ENCODE measurements at regions not wholly inside any gene's neighbourhood (a gene's known extent, or its start where the extent isn't known, plus 50 kb on each side); places are given as distances from the start of the nearest gene placed in this dataset.

DNA sequence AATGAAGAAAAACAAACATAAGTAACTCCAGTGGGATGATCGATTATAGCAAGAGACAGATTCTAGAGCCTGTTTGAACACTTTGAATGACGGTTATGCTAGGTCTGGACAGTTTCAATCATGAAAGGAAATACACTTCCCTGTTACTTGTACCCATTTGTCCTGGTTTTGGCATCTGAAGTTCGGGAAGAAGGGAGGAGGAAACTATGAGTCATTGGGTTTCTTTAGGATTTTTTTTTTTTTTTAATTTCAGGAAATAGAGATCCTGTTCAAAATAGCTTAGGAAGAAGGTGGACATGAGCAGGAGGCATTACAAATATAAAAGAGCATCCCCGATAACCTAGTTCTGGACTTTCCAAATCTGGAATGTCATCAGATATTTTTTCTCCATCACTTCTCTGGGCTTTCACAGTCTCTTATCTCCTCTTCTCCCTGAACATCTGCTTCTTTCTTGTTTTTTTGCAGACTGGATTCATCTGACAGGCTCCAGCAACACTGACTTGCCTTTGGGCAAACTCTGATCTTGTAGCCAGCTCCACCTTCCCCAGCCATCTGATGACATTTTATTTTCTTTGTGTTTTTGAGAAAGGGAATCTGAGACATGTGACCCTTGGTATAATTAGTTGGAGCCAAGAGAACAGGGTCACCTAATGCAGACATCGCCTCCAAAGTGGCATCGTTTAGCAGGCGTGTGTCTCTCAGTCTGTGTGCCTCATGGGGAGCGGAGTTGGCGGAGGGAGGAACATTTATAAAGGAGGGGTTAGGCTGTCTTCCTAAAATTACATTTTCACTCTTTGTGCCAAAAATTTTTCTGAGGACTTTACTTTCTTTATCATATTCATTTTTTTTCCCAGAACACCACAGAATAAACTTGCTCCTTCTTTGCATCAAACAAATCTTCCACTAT, 195.3 kb upstream of the EPHA4 start:
- TF ChIP-seq, protein P1, sequence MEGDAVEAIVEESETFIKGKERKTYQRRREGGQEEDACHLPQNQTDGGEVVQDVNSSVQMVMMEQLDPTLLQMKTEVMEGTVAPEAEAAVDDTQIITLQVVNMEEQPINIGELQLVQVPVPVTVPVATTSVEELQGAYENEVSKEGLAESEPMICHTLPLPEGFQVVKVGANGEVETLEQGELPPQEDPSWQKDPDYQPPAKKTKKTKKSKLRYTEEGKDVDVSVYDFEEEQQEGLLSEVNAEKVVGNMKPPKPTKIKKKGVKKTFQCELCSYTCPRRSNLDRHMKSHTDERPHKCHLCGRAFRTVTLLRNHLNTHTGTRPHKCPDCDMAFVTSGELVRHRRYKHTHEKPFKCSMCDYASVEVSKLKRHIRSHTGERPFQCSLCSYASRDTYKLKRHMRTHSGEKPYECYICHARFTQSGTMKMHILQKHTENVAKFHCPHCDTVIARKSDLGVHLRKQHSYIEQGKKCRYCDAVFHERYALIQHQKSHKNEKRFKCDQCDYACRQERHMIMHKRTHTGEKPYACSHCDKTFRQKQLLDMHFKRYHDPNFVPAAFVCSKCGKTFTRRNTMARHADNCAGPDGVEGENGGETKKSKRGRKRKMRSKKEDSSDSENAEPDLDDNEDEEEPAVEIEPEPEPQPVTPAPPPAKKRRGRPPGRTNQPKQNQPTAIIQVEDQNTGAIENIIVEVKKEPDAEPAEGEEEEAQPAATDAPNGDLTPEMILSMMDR (IDR thresholded peaks at IDR 0.05; ENCODE audit: insufficient read depth, low read length, poor library complexity, severe bottlenecking): no peak
- no peak for TF ChIP-seq EZH2phosphoT487 (conservative IDR thresholded peaks at IDR 0.05; ENCODE audit: low read length)
